Endodermal cell (in vitro differentiated cells): ENCODE measurements at regions not wholly inside any gene's neighbourhood (a gene's known extent, or its start where the extent isn't known, plus 50 kb on each side); places are given as distances from the start of the nearest gene placed in this dataset.

Experiments
- DNase-seq: peaks from one replicate; pipeline ENCODE4 v3.0.0-alpha.2; 2017
- H3K27ac ChIP-seq: 2 replicates; pipeline ENCODE4 v1.5.1; 2013; ENCODE audit warnings: mild to moderate bottlenecking, low read depth, low read length, moderate library complexity
- H3K27me3 ChIP-seq: 2 replicates; pipeline ENCODE4 v1.6.1; 2013; ENCODE audit warnings: mild to moderate bottlenecking, low read length, moderate library complexity; ENCODE audit not compliant: insufficient read depth, control insufficient read depth, poor library complexity, severe bottlenecking
- H3K36me3 ChIP-seq: 2 replicates; pipeline ENCODE4 v1.7.0; 2013; ENCODE audit warnings: mild to moderate bottlenecking, low read length, moderate library complexity; ENCODE audit not compliant: control insufficient read depth, insufficient read depth
- H3K4me1 ChIP-seq: one replicate; pipeline ENCODE4 v1.7.0; 2013; ENCODE audit warnings: low read length; ENCODE audit not compliant: control insufficient read depth, insufficient read depth
- H3K4me3 ChIP-seq: 2 replicates; pipeline ENCODE4 v1.5.1; 2013; ENCODE audit warnings: mild to moderate bottlenecking, low read length, moderate library complexity
- H3K9ac ChIP-seq: 2 replicates; pipeline ENCODE4 v1.6.1; 2013; ENCODE audit warnings: mild to moderate bottlenecking, low read length, moderate library complexity; ENCODE audit not compliant: poor library complexity, severe bottlenecking; ENCODE audit errors: extremely low read depth
- H3K9me3 ChIP-seq: 2 replicates; pipeline ENCODE4 v1.6.1; 2013; ENCODE audit warnings: mild to moderate bottlenecking, low read length, moderate library complexity; ENCODE audit not compliant: control insufficient read depth
- H3K27ac Mint-ChIP-seq: 2 replicates; pipeline ENCODE4 v1.8.0; 2020; ENCODE audit warnings: mixed read lengths
- H3K27me3 Mint-ChIP-seq: 2 replicates; pipeline ENCODE4 v1.8.0; 2021; ENCODE audit warnings: mild to moderate bottlenecking, mixed read lengths; ENCODE audit not compliant: insufficient read depth
- H3K36me3 Mint-ChIP-seq: 2 replicates; pipeline ENCODE4 v1.8.0; 2020; ENCODE audit warnings: low read depth, mixed read lengths
- H3K4me1 Mint-ChIP-seq: 2 replicates; pipeline ENCODE4 v1.8.0; 2020; ENCODE audit warnings: mixed read lengths
- H3K4me3 Mint-ChIP-seq: 2 replicates; pipeline ENCODE4 v1.8.0; 2020; ENCODE audit warnings: mild to moderate bottlenecking, moderate library complexity, mixed read lengths
- H3K9me3 Mint-ChIP-seq: 2 replicates; pipeline ENCODE4 v1.8.0; 2020; ENCODE audit warnings: mild to moderate bottlenecking, mixed read lengths
- CTCF ChIP-seq: fragments of 200-600 bp; sonication (generic); conservative IDR thresholded peaks from 2 replicates; pipeline ENCODE4 v1.5.0; 2021; ENCODE audit warnings: antibody characterized with exemption, mild to moderate bottlenecking
- WGBS, 2 experiments: methylation state at CpG; one replicate each; pipeline versions ENCODE4 v1.1.5 to v1.1.7; 2013; ENCODE audit warnings: missing lambda C conversion rate in 2 of 2, mixed read lengths in 1 of 2; ENCODE audit not compliant: insufficient coverage in 1 of 2, insufficient read length in 1 of 2; 5-methylcytosine and 5-hydroxymethylcytosine counted together

- no peaks in the 10 kb centered on the region for H3K4me1 ChIP-seq
- H3K4me3 ChIP-seq = no peak overlapping the region
- H3K9ac ChIP-seq = no peak overlapping the region
- no peaks in the 10 kb centered on the region for H3K27me3 Mint-ChIP-seq
- H3K27me3 ChIP-seq = no peaks in the 10 kb centered on the region
- WGBS, 2 experiments = 78% methylated on average over 1 of the region's 2 CpGs; no CpG with 5 or more reads in 1 of the 2 experiments
- no peak for DNase-seq
- H3K36me3 ChIP-seq = no peaks in the 10 kb centered on the region
- H3K9me3 ChIP-seq = no peaks in the 10 kb centered on the region
- H3K4me1 Mint-ChIP-seq = no peaks in the 10 kb centered on the region
- peaks cover 34% of the 10 kb centered on the region for H3K9me3 Mint-ChIP-seq
- no peak for TF ChIP-seq CTCF
- H3K36me3 Mint-ChIP-seq = no peaks in the 10 kb centered on the region
- no peak overlapping the region for H3K27ac ChIP-seq
- H3K27ac Mint-ChIP-seq = no peak overlapping the region
- no peak overlapping the region for H3K4me3 Mint-ChIP-seq
Observed at GRCh38 chrX:79259073-79259689, 108.0 kb downstream of the ITM2A start.

- no peaks in the 10 kb centered on the region for H3K27me3 ChIP-seq
- peaks cover 46% of the 10 kb centered on the region for H3K9me3 Mint-ChIP-seq
- no peaks in the 10 kb centered on the region for H3K9me3 ChIP-seq
- H3K9ac ChIP-seq = no peak overlapping the region
- no peaks in the 10 kb centered on the region for H3K36me3 ChIP-seq
- H3K27me3 Mint-ChIP-seq = no peaks in the 10 kb centered on the region
- H3K4me3 ChIP-seq = no peak overlapping the region
- H3K36me3 Mint-ChIP-seq = no peaks in the 10 kb centered on the region
- H3K4me3 Mint-ChIP-seq = no peak overlapping the region
- no peak for TF ChIP-seq CTCF
- no peak for DNase-seq
- no peak overlapping the region for H3K27ac ChIP-seq
- H3K27ac Mint-ChIP-seq = no peak overlapping the region
- no peaks in the 10 kb centered on the region for H3K4me1 ChIP-seq
- WGBS, 2 experiments = 90 to 100% methylated on average over 1 of the region's 2 CpGs
- no peaks in the 10 kb centered on the region for H3K4me1 Mint-ChIP-seq
Observed at GRCh38 chrX:79243691-79244090, 99.2 kb downstream of the GPR174 start.

GRCh38 chrX:79235899-79236298 is 91.4 kb downstream of the GPR174 start:
- Mint-ChIP-seq H3K4me1 (no peaks in the 10 kb centered on the region), H3K9me3 (peaks cover 70% of the 10 kb centered on the region), H3K36me3 (no peaks in the 10 kb centered on the region), H3K4me3 (no peak overlapping the region), H3K27ac (no peak overlapping the region), H3K27me3 (no peaks in the 10 kb centered on the region)
- Histone ChIP-seq H3K27ac (no peak overlapping the region), H3K27me3 (no peaks in the 10 kb centered on the region), H3K9me3 (no peaks in the 10 kb centered on the region), H3K9ac (no peak overlapping the region), H3K4me1 (no peaks in the 10 kb centered on the region), H3K4me3 (no peak overlapping the region), H3K36me3 (no peaks in the 10 kb centered on the region)
- no peak for TF ChIP-seq CTCF
- WGBS, 2 experiments = 100% methylated on average over 2 of the region's 3 CpGs; no CpG with 5 or more reads in 1 of the 2 experiments
- no peak for DNase-seq
